GM23248 (cell line): ENCODE measurements at regions not wholly inside any gene's neighbourhood (a gene's known extent, or its start where the extent isn't known, plus 50 kb on each side); places are given as distances from the start of the nearest gene placed in this dataset.

ENCODE experiments used
- EZH2 ChIP-seq: fragments of 200-600 bp; sonication (generic); IDR thresholded peaks from 2 replicates; pipeline ENCODE4 v1.6.1; 2018; ENCODE audit warnings: antibody characterized with exemption, mild to moderate bottlenecking; ENCODE audit not compliant: insufficient read depth, poor library complexity, severe bottlenecking
- EZH2phosphoT487 ChIP-seq: fragments of 200-600 bp; sonication (generic); IDR thresholded peaks from 2 replicates; pipeline ENCODE4 v1.6.1; 2018; ENCODE audit warnings: antibody characterized with exemption, moderate library complexity, mild to moderate bottlenecking, low read depth; ENCODE audit not compliant: insufficient read depth

GRCh38 chr9:82605657-82606031, 457.3 kb downstream of the RASEF start:
- TF ChIP-seq EZH2 (no peak), EZH2phosphoT487 (no peak)
